ENCODE measurements at regions not wholly inside any gene's neighbourhood (a gene's known extent, or its start where the extent isn't known, plus 50 kb on each side); places are given as distances from the start of the nearest gene placed in this dataset.
"Not testable (repeated sequence)": the region's sequence is repeated elsewhere in the genome, so short reads cannot be mapped to it uniquely, and the experiment has no call there.

DNA sequence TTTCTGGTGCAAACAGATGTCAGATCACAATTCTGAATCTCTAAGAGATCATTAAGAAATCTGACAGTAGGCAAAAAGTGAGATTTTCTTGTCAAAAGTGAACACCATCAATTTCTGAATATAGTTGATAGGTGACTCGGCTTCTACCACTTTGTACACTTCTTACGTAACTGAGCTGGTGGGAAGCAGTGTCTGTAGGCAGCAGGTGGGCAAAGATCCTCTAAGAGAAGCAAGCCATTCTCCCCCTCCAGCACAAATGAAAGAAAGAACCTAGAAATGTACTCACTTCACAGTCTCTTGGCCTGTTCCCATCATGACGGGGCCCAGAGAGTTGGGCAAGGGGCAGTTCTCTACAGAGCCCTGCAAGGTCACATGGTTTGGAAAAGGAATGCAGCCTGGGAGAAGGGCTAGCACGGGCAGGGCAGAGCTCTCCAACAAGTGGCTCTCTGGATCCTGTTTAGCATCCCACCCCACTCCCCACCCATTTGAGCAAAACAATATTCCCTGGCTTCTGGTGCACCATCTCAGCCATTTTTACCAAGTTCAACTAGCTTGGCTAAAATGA is 412.6 kb downstream of the LTN1 start:
- Histone ChIP-seq H3K27ac (no peak overlapping the region), H3K4me3 (no peak overlapping the region), H3K9me3 (no peaks in the 10 kb centered on the region), H3K4me1 (no peaks in the 10 kb centered on the region), H3K36me3 (no peaks in the 10 kb centered on the region), H3K27me3 (no peaks in the 10 kb centered on the region)
- intact Hi-C loops (cut with DNase I) = no loop called here
- DNase-seq = no peak
- TF ChIP-seq, protein P1, sequence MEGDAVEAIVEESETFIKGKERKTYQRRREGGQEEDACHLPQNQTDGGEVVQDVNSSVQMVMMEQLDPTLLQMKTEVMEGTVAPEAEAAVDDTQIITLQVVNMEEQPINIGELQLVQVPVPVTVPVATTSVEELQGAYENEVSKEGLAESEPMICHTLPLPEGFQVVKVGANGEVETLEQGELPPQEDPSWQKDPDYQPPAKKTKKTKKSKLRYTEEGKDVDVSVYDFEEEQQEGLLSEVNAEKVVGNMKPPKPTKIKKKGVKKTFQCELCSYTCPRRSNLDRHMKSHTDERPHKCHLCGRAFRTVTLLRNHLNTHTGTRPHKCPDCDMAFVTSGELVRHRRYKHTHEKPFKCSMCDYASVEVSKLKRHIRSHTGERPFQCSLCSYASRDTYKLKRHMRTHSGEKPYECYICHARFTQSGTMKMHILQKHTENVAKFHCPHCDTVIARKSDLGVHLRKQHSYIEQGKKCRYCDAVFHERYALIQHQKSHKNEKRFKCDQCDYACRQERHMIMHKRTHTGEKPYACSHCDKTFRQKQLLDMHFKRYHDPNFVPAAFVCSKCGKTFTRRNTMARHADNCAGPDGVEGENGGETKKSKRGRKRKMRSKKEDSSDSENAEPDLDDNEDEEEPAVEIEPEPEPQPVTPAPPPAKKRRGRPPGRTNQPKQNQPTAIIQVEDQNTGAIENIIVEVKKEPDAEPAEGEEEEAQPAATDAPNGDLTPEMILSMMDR (IDR thresholded peaks at IDR 0.05) = no peak
- no peak for TF ChIP-seq POLR2A (IDR thresholded peaks at IDR 0.05)
- 86 to 91% methylated on average over 3 to 4 of the region's 4 CpGs for WGBS, 2 donors

DNA sequence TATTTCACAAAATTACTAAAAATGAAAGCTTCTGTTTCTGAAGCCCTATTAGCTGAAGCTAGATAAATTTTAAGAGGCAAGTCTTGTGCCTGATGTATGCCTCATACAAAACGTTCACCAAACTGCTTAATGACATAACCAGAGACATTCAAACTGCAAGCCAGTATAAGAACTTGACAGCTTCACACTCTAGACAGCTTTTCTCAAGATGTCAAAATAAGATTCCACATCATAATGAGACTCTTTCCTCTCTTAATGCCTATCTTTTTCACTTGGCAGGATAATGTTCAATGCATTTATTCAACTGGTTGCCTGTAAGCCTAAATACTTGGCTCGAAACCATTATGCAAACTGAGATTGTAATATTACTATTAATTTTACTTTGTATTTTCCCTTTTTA is 424.0 kb downstream of the LTN1 start:
- intact Hi-C loops (cut with DNase I) = no loop called here
- Histone ChIP-seq H3K27me3 (no peaks in the 10 kb centered on the region), H3K36me3 (no peaks in the 10 kb centered on the region), H3K4me3 (no peak overlapping the region), H3K27ac (no peak overlapping the region), H3K4me1 (no peaks in the 10 kb centered on the region), H3K9me3 (peaks cover 0 to 6% (median 0%) of the 10 kb centered on the region in 3 donors)
- TF ChIP-seq POLR2A (IDR thresholded peaks at IDR 0.05) = no peak
- TF ChIP-seq, protein P1 (IDR thresholded peaks at IDR 0.05) = no peak
- DNase-seq = no peak
- 62 to 69% methylated on average over 2 of the region's 2 CpGs for WGBS, 2 donors

DNA sequence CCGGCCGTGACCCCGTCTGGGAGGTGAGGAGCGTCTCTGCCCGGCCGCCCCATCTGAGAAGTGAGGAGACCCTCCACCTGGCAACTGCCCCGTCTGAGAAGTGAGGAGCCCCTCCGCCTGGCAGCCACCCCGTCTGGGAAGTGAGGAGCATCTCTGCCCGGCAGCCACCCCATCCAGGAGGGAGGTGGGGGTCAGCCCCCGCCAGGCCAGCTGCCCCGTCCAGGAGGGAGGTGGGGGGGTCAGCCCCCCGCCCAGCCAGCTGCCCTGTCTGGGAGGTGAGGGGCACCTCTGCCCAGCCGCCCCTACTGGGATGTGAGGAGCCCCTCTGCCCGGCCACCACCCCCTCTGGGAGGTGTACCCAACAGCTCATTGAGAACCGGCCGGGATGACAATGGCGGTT is 428.7 kb downstream of the LTN1 start:
- H3K36me3 ChIP-seq; H3K27ac ChIP-seq; intact Hi-C loops (cut with DNase I); H3K4me1 ChIP-seq; H3K9me3 ChIP-seq; DNase-seq; H3K4me3 ChIP-seq; H3K27me3 ChIP-seq: not testable (repeated sequence)
- 100% methylated on average over 1 of the region's 18 CpGs; no CpG with 5 or more reads in 1 of the 2 donors for WGBS, 2 donors

DNA sequence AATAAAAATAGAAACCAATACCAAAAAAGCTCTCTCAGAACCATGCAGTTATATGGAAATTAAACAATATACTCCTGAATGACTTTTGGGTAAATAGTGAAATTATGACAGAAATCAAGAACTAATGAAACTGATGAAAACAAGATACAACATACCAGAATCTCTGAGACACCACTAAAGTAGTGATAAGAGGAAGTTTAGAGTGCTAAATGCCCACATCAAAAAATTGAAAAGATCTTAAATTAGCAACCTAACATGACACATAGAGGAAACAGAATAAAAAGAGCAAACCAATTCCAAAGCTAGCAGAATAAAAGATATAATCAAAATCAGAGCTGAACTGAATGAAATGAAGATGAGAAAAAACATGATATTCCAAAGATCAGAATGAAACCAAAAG is 430.9 kb downstream of the LTN1 start:
- H3K4me1 ChIP-seq = no peaks in the 10 kb centered on the region
- H3K27me3 ChIP-seq = no peaks in the 10 kb centered on the region
- H3K4me3 ChIP-seq = no peak overlapping the region
- no peak for TF ChIP-seq POLR2A (IDR thresholded peaks at IDR 0.05)
- TF ChIP-seq, protein P1 (IDR thresholded peaks at IDR 0.05) = no peak
- peaks cover 0 to 6% (median 0%) of the 10 kb centered on the region in 3 donors for H3K9me3 ChIP-seq
- no peak for DNase-seq
- no peak overlapping the region for H3K27ac ChIP-seq
- H3K36me3 ChIP-seq = no peaks in the 10 kb centered on the region
- intact Hi-C loops (cut with DNase I) = no loop called here

DNA sequence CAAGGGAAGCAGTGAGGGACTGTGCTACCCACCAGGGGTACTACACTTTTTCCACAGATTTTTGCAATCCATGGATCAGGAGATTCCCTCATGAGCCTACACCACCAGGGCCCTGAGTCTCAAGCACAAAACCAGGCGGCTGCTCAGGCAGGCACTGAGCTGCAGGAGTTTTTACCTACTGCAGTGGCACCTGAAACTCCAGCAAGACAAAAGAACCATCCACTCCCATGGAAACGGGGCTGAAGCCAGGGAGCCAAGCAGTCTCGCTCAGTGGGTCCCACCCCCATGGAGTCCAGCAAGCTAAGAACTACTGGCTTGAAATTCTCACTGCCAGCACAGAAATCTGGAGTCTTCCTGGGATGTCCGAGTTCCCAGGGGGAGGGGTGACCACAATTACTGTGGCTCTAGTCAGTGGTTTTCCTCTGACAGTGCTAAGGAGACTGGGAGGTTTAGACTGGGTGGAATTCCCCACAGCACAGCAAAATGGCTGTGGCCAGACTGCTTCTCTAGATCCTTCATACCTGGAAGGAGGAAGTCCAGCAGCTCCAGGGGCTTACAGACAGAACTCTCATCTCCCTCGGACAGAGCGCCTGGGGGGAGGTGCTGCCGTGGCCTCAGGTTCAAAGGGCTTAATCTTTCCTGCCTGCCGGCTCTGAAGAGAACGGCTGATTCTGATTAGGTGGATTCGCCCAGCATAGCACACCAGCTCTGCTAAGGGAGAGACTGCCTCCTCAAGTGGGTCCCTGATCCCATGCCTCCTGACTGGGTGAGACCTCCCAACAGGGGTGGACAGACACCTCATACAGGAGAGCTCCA is 437.8 kb downstream of the LTN1 start:
- no peaks in the 10 kb centered on the region for H3K27me3 ChIP-seq
- H3K4me1 ChIP-seq = no peaks in the 10 kb centered on the region
- no peak overlapping the region for H3K27ac ChIP-seq
- no peak overlapping the region for H3K4me3 ChIP-seq
- WGBS, 2 donors = 95% methylated on average over 6 of the region's 10 CpGs; no CpG with 5 or more reads in 1 of the 2 donors
- intact Hi-C loops (cut with DNase I) = no loop called here
- H3K9me3 ChIP-seq = no peaks in the 10 kb centered on the region
- TF ChIP-seq, protein P1 (IDR thresholded peaks at IDR 0.05) = no peak
- TF ChIP-seq POLR2A (IDR thresholded peaks at IDR 0.05) = no peak
- no peak for DNase-seq
- no peaks in the 10 kb centered on the region for H3K36me3 ChIP-seq
